Astrocyte of the hippocampus (primary cell): ENCODE measurements at regions not wholly inside any gene's neighbourhood (a gene's known extent, or its start where the extent isn't known, plus 50 kb on each side); places are given as distances from the start of the nearest gene placed in this dataset.
"Not testable (repeated sequence)": the region's sequence is repeated elsewhere in the genome, so short reads cannot be mapped to it uniquely, and the experiment has no call there.

Experiments used
- DNase-seq: peaks from one replicate; pipeline ENCODE4 v3.0.0; 2011; ENCODE audit warnings: low read depth, low spot score

DNA sequence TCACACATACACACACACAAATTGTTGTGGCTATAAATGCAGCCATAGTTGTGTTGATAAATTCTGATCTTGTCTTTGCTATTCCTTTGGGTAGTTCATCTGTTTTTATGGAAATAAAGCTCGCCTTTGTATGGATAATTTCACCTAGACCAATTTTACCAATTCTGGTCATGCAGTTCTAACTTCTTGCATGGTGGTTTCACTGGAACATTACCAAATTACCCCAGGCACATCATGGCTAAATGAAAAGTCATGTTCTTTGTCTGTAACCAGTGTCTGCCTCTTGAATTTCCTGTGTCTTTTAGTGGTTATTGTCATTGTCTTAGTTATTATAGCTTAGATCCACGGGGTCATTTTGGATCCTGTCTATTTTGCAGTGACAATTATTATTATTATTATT lies 50.3 kb upstream of the TMC1 start:
- DNase-seq, result no peak

DNA sequence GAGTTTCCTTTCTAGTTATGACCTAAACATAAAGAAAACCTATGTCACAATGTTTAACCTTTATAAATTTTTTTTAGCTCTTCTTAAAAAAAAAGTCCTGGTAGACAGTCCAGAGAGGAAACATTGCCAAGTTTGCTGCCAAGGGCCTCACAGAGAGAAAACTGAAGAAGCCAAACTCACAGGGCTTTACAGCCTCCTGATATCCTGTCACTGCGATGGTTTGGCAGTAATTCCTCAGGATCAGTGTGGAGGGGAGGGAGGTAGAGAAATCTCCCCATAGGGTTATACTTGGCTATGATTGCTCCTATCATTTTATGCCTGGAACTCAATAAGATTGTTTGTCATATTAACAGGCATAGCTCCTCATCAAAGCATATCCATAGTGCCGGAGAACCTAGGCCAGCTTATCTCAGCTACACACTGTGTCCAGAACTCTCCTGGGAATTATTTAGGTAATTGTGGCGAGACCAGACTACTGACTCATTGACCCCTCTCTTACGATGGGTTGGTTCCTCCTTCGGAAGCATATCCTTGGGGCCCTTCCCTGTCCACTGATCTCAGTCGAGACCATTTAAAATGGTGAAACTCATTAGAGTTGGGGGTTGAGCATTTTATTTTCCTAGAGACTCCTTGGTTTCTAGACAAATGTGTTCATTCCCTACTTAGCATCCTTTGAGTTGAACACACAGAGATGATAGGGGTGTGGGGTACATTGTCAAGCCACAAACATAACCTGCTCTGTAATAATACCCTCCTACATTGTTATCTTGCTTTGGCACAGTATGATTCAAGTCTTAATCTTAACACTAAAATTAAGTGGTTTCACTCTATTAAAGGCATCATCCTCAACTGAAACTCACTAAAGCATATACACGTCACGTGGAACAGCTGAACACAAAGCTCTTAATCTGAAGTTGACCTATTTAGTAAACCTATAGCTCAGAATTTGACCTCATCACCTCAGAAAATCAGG lies 53.4 kb upstream of the TMC1 start:
- DNase-seq, result no peak

DNA sequence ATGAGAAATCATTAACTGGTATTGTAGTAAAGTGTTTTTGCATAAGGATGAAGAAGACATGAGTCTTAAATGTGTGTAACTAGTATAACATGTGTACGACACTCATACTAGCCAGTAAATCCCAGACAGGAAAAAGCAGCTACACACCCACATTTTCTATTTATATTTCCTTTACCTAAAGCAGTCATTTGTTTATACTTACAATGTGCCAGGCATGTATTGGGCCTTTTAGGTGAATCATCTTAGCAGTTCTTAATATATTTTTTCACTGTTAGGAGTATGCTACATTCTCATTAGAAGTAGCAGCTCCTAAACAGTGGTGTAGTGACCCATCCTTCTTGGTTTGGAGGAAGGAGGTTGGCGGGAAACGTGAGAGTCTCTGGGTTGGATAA lies 55.8 kb upstream of the TMC1 start:
- no peak for DNase-seq

DNA sequence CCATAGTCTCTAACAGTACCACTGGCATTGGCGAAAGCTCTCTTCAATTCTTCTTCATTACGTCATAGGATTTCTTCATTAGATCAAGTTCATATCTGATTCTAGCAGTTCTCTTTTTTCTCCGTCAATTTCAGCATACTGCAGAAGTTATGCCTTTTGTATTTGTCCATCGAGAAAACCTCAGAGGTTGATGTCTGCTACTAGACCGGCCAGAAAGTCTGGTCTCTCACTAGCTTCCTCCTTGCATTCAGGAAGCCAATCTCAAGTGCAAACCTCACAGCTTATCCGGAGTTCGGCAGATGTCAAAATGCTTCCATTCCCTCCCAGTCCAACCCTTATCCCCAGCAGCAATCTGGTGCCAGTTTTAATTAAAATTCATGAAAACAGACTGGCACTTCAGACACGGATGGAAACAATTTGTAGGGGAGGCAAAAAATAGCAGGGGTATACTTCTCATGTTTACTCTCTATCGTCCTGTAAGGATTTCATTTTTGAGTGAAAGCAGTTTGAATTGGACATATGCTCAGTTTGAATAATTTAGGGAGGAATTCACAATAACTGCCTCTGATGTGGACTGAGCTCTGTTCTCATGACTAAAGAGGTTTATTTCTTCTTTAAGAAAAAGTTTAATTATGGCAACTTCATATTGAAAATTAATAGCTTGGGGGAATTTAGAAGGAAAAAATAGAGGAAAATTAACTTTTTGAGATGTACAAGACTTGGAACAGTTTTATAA lies 56.4 kb upstream of the TMC1 start:
- no peak for DNase-seq

DNA sequence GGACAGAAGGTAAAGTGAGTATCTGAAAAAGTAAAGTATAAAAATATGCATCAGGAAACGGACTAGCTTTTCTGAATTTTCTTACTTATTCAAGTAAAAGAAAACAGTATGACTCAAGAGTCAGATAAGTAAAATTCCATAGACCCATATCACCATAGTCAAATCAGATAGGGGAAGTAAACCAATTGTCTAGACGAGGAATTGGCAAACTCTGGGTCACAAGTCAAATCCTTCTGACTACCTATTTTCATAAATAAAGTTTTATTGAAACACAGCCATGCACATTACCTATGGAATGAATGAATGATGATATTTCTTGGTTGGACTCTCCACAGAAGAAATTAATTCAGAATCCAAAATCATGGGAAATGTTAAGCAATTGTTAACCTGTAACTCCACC lies 59.1 kb upstream of the TMC1 start:
- DNase-seq, result peak; percentile 49

DNA sequence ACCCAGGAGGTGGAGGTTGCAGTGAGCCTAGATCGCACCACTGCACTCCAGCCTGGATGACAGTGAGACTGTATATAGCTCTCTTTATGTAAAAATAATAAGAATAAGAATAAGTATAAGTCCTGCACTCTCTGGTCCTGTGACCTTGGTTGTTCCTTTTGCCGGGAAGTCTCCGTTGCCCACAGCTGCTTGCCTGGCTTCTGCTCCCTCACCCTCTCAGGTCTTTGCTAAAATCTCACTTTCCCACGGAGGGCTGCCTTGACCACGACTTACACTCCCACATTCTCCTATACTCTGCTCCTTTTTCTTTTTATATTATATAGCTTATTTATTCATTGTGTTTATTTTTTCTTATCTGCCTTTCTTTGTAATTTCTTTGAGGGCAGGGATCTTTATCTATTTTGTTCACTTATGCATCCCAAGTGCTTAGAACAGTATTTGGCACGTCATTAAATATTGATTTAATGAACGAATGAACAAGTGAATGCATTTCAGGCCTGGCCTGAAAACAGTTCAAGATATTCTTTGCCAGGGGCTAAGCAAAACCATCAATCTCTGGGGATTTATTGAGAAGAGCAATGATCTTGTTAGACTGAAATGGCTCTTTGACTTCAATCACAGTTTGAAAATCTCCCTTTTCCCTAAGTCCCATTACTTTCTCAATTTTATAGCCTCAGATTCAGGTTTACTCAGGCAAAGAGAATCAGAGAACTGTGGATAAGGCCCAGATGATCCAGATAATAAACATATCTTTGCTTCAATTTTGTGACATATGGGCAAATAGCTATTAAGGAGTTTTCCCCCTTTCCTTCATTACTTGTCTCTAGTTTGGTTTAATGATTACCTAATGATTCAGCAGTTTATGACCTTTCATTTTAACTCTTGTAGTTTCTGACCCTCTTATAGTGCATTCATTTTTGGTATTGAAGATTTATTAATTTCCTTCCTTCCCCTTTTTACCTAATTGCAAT lies 60.8 kb upstream of the TMC1 start:
- DNase-seq, result no peak

DNA sequence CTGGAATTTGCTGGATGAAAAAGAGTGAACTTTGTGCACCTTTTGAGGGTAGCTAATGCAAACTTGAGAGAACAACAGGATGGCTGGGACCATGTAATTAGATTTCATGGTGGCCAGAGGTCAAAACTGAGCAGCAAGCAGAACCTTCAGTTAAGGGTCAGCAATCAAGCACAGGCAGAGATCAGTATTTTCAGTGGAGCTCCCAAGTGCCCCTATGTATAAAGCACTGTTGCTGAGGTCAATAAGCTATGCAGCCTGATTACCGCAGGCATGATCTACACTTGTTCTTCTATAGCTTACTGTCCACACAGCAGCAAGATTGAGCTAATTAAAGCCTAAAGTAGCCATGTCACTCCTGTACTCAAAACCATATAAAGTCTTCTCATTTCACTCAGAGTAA lies 62.1 kb upstream of the TMC1 start:
- DNase-seq, result no peak

DNA sequence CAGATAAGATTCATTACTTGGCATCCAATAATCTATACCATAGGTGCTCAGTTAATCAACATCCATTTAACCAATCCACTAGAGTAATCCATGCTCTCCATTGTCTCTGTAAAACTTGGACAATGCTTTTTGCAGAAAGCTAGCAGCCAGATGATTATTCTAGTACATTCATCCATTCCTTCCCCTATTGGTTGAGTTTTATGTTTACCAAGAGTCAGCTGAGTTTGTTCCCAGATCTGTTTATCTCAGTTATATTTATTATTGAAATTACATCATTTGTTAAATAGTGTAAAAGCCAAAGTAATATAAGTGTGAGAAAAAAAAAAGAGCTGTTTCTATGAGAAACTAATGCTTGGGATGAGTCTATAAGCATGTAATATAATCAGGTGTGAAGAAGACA lies 63.3 kb upstream of the TMC1 start:
- no peak for DNase-seq

DNA sequence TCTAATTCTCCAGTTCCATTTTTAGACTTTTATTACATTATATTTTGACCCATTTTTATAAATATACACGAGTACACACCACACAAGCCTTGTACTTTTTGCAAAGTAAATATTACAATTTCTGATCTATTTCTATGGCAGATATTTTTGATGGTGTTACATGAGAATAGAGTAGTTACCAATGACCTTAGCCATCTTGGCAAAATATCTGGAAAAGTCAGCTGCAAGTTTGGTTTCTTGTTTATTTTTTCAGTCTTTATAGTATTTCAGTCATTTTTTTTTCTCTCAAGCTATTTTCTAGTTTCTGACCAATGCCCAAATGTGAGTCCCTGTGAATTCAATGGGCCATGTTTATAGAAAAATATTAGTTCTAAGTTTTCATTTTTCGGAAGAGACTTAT lies 64.0 kb upstream of the TMC1 start:
- DNase-seq, result no peak

DNA sequence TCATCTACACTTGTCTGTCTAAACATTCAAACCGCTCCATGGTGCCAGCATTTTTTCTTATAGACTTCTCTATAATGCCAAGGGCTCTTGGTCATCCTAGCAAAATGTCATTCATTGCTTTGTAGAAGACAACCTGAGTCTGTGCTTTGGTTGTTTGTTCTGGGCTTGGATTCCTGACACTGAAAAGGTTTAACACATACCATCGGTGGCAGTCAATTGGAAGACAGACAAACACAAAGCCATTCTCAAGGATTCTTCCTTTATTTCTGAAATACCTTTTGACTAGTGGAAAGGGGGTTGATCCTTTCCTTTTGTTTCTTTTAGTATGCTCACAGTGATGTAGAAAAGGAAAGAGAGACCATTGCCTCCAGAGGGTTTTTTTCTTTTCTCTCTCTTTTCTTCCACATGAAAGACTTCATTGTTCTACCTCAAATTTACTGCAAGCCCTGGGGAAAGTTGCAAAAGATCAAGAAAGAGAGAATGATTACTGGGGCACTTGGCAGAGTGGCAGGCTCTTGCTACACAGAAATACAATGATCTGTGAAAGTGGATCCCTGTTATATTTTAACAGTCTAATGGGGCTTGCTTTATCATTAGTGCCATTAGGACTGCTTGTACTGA lies 66.4 kb upstream of the TMC1 start:
- DNase-seq, result peak; percentile 61

DNA sequence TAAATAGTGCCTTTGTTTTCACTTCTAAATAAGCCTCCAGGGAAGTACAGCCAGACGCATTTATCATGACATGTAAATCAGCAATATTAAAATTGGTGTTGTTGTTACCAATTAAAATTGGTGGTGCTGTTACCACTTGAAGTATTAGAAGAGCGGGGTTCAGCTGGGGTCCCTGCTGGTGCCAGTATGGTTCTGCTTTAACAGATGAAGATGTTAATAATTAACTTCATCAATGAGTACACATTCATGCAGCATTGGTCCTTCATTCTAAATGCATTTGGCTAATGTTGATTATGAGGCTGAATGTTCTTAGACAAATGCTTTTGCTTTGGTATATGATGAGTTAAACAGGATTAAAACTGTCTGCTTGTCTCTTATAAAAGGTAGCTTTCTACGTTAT lies 67.6 kb upstream of the TMC1 start:
- no peak for DNase-seq

DNA sequence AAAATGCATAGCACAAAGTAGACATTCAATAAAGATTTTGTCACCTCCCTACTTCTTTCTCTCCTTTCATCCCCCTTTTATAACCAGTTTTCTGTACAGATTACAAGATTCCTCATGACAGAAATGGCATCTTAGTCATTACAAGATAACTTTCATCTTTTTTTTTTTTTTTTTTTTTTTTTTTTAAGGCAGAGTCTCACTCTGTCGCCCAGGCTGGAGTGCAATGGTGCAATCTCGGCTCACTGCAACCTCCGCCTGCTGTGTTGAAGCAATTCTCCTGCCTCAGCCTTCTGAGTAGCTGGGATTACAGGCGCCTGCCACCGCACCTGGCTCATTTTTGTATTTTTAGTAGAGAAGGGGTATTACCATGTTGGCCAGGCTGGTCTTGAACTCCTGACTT lies 75.2 kb upstream of the TMC1 start:
- DNase-seq, result not testable (repeated sequence)

DNA sequence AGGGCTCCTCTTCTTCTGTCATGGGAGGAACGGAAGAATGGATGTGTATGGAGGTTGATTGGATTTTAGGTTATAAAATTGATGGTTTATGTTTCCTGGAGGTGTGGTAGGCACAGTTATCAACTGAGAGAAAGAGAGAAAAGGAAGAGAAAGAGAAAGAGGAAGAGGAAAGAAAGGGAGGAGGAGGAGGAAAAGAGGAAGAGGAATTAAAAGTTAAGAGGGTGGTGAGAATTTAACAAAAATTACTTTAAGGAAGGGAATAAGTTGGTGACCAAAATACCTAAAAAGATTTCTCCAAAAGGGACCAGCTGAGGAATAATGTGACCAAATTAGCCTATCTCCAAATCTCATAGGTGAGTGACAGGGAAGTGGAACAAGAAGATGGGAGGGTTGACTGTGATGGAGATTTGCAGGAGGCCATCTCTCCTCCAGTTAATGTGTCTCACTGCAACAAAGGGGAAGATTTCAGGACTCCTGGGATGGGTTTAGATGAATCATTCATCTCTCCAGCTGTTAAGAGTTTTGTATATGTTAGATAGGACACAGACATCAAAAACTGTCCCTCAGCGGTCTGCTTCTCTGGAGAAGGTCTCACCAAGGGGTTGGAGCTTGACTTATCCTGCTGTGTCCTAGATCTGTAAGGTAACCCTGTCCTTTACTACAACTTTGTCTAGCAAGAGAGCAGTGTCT lies 76.0 kb upstream of the TMC1 start:
- no peak for DNase-seq

DNA sequence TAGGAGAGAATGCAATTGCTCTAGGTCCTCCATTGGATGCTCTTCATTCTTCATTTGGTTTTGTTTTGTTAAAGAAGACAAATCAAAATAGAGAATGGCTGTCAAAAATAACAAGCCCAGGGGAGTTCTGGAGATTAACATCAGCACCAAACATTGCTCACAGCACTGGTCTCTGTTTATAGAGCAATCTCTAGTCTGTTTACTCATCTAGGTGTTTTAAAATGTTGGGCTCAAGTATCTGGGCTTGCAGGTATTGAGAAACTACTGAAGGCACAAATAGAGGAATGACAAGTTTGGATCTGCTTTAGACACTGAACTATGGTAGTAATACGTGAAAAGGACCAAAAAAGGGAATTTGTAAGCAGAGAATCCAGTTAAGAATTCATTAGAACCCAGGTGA lies 77.0 kb upstream of the TMC1 start:
- no peak for DNase-seq

DNA sequence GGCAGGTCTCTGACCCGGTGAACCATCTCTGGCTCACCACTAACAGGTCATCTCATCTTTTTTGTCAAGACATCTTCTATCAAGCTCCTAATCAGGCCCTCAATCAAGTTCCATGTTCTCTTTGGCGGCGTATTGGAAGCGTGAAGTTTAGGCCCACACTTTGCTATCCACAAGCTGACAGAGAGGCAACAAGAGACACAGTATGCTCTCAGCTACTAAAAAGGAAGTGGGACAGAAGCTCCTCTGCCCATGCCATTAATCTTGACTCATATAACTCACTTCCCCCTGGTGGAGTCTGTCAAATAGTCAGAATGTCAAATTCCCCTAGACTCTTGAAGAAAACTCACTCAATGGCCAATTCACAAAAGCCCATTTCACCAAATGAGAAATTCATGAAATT lies 77.6 kb upstream of the TMC1 start:
- no peak for DNase-seq

DNA sequence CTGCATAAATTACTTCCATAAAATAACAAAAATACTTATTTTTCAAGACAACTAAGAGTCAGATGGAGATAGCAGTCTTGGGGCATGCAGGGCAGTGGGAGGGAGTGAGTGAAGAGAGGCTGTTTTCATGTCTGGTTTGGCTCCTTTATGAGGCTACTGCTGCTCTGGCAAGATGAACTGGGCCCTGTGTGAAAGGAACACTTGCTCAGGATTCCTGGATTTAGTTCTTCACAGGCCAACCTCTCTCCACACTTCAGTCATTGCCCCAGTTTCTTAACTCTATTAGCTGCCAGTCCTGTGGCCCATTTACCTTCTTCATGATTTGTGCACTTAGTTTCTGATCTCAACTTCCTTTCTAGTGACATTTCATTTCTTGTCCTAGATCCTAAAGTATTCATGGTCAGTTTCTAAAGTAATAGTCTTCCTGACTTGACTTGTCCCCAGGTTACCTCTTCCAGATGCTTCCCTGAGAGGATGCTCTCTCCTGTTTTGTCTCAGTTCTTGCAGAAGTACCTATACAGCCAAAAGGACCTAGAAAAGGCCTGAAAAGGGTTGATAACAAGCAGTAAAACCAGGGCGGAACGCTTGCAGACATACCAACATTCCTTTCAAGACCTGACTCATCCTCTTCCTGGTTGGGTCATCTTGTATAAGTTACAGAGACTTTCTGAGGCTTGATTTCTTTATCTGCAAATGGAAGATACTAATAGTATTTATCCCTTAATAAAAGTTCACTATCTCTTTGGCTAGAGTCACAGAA lies 77.0 kb upstream of the ZFAND5 start:
- DNase-seq, result peak; percentile 69

DNA sequence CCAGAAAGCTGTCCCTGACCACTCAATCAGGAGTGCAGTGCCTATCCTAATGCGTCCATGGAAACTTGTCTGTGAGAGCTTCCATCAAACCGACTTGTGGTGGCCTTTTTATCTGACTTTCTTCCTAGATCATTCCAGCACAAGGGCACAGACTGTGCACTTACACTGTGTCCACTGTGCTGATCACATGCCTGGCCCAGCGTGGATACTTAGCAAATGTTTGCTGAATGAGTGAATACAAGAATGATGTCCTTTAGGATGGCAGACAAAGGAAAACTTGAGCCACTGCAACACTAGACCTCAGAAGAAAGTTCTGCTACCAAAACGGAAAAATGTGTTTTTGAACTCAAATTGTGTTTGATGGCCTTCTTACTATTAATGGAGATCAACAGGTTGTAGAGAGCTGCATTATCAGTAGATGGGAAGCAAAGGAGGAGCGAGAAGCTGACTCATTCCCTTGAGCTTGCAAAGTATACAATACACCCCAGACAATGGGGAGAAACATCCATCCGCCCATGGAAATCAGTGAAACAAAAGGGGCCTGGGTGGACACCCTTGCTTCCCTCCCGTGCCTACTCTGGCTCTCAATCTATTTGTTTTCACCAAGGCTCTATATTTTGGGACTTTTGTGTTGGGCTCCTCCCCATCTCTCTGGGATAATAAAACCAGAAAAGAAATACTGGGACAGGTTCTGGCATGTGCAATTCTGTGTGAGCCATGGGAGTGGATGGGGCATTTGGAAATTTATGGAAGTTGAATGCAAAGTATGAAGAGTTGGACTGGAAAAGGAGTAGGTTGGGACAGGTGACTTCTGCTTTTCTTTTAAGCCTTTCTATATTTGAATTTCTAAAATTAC lies 76.2 kb upstream of the ZFAND5 start:
- DNase-seq, result no peak

DNA sequence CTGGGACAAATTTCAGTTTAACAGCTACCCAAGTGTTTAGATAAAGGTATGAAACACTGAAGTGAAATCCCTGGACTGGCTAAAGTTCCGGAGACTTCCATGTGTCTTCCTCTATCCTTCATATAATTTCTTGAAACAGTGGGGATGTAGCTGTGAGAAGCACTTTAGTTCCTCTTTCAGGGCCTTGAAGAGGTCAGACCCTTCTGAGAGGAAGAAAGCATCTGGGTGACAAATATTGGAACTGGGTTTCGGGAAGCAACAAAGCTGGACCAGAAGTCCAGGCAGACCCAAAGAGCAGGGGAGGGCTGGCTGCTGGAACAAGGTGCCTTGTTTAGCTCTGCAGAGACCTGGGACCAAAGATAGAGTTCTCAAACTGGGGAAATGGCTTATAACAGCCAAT lies 75.4 kb upstream of the ZFAND5 start:
- no peak for DNase-seq

DNA sequence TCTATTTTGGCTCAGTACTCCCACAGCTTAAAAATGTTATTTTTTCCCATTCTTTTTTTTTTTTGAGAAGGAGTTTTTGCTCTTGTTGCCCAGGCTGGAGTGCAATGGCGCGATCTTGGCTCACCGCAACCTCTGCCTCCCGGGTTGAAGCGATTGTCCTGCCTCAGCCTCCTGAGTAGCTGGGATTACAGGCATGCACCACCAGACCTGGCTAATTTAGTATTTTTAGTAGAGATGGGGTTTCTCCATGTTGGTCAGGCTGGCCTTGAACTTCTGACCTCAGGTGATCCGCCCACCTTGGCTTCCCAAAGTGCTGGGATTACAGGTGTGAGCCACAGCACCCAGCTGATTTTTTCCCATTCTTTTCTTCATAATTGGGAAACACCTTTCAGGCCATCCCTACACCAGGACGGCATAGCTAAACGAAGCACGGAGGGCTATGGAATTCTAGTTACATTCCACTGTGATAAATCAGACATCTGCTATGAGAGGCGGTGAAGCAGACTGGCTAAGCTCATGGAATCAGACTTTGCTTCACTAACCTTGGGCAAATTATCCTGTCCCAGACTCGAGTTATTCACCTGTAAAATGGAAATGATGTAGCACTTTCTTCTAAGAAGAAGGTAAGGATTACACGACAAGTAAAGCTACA lies 68.7 kb upstream of the ZFAND5 start:
- peak; percentile 86 for DNase-seq
